ENCODE measurements at regions not wholly inside any gene's neighbourhood (a gene's known extent, or its start where the extent isn't known, plus 50 kb on each side); places are given as distances from the start of the nearest gene placed in this dataset.

GRCh38 chr1:198032668-198033067, 115.5 kb downstream of the LHX9 start:
- TF ChIP-seq, protein P1, sequence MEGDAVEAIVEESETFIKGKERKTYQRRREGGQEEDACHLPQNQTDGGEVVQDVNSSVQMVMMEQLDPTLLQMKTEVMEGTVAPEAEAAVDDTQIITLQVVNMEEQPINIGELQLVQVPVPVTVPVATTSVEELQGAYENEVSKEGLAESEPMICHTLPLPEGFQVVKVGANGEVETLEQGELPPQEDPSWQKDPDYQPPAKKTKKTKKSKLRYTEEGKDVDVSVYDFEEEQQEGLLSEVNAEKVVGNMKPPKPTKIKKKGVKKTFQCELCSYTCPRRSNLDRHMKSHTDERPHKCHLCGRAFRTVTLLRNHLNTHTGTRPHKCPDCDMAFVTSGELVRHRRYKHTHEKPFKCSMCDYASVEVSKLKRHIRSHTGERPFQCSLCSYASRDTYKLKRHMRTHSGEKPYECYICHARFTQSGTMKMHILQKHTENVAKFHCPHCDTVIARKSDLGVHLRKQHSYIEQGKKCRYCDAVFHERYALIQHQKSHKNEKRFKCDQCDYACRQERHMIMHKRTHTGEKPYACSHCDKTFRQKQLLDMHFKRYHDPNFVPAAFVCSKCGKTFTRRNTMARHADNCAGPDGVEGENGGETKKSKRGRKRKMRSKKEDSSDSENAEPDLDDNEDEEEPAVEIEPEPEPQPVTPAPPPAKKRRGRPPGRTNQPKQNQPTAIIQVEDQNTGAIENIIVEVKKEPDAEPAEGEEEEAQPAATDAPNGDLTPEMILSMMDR (IDR thresholded peaks at IDR 0.05; ENCODE audit: low read depth, low read length), result no peak
- TF ChIP-seq POLR2A (IDR thresholded peaks at IDR 0.05; ENCODE audit: extremely low read depth, insufficient read length) (no peak), MYC (IDR thresholded peaks at IDR 0.05; ENCODE audit: low read depth, low read length) (no peak)
